ENCODE measurements at regions not wholly inside any gene's neighbourhood (a gene's known extent, or its start where the extent isn't known, plus 50 kb on each side); places are given as distances from the start of the nearest gene placed in this dataset.

- H3K9me3 Mint-ChIP-seq: peaks cover 3% of the 10 kb centered on the region
- DNase-seq (ENCODE audit: low read depth, low spot score): no peak
- H3K4me1 Mint-ChIP-seq: no peaks in the 10 kb centered on the region
These were observed 69.2 kb downstream of the INHBA start for GRCh38 chr7:41633690-41634089.

DNA sequence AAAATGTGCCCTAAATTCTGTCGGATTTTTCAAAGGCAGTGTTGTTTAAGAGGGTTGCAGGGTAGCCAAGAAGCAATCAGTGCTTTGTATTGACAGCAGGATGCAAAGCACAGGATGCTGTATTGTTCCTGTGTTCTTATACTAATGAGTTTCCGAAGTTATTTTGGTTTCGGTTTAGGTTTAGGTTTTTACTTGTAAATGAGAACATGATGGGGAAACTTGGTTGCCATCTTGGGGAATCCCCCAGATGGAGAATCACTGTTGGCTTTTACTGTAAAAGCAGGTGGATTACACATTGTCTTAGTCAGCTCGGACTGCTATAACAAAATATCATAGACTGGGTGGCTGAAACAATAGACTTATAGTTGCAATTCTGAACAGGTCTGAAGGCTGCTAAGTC, 72.1 kb downstream of the INHBA start:
- no peaks in the 10 kb centered on the region for H3K27me3 Mint-ChIP-seq (ENCODE audit: low read depth)
- H3K9me3 Mint-ChIP-seq: peaks cover 3% of the 10 kb centered on the region
- DNase-seq (ENCODE audit: low read depth, low spot score): no peak
- no peak overlapping the region for H3K27ac Mint-ChIP-seq (ENCODE audit: unreplicated experiment)
- no peak overlapping the region for H3K4me3 Mint-ChIP-seq
- no peaks in the 10 kb centered on the region for H3K36me3 Mint-ChIP-seq (ENCODE audit: low read depth)
- no peaks in the 10 kb centered on the region for H3K4me1 Mint-ChIP-seq
- no peak for TF ChIP-seq CTCF (conservative IDR thresholded peaks at IDR 0.05)

More at GRCh38 chr7:41633690-41634089, 69.2 kb downstream of the INHBA start:
- Mint-ChIP-seq H3K27me3 (ENCODE audit: low read depth) (no peaks in the 10 kb centered on the region), H3K36me3 (ENCODE audit: low read depth) (no peaks in the 10 kb centered on the region), H3K4me3 (no peak overlapping the region), H3K27ac (ENCODE audit: unreplicated experiment) (no peak overlapping the region)
- TF ChIP-seq CTCF (conservative IDR thresholded peaks at IDR 0.05): no peak

- no peaks in the 10 kb centered on the region for H3K27me3 Mint-ChIP-seq (ENCODE audit: low read depth)
- H3K4me3 Mint-ChIP-seq: no peak overlapping the region
- H3K9me3 Mint-ChIP-seq: peaks cover 3% of the 10 kb centered on the region
- TF ChIP-seq CTCF (conservative IDR thresholded peaks at IDR 0.05): no peak
- no peak overlapping the region for H3K27ac Mint-ChIP-seq (ENCODE audit: unreplicated experiment)
- no peaks in the 10 kb centered on the region for H3K36me3 Mint-ChIP-seq (ENCODE audit: low read depth)
- DNase-seq (ENCODE audit: low read depth, low spot score): no peak
- H3K4me1 Mint-ChIP-seq: no peaks in the 10 kb centered on the region
These were observed 73.2 kb downstream of the INHBA start for GRCh38 chr7:41629711-41630111.

DNA sequence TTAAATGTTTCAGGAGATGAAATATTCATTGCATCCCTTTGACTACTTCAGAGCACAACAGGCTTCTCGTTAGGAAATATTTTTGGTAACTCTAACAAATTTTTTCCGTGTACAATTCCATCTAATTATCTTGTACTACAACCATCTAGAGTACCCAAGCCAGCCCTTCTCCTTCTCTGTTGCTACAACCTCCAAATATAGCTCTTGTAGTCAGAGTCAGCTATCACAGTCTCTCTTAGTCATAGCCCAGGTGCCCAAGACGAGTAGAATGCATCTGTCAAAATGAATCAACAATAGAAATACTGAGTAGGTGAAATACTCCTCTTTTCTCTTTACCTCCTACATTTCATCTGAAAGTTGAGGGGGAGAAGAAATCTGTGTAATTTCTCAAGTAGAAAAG, 74.0 kb downstream of the INHBA start:
- Mint-ChIP-seq H3K4me3 (no peak overlapping the region), H3K27ac (ENCODE audit: unreplicated experiment) (no peak overlapping the region), H3K4me1 (no peaks in the 10 kb centered on the region), H3K9me3 (peaks cover 3% of the 10 kb centered on the region), H3K36me3 (ENCODE audit: low read depth) (no peaks in the 10 kb centered on the region), H3K27me3 (ENCODE audit: low read depth) (no peaks in the 10 kb centered on the region)
- DNase-seq (ENCODE audit: low read depth, low spot score): no peak
- no peak for TF ChIP-seq CTCF (conservative IDR thresholded peaks at IDR 0.05)

- H3K9me3 Mint-ChIP-seq: peaks cover 2% of the 10 kb centered on the region
- no peaks in the 10 kb centered on the region for H3K27me3 Mint-ChIP-seq (ENCODE audit: low read depth)
- H3K4me3 Mint-ChIP-seq: no peak overlapping the region
- H3K4me1 Mint-ChIP-seq: no peaks in the 10 kb centered on the region
- no peak for DNase-seq (ENCODE audit: low read depth, low spot score)
- TF ChIP-seq CTCF (conservative IDR thresholded peaks at IDR 0.05): no peak
- no peak overlapping the region for H3K27ac Mint-ChIP-seq (ENCODE audit: unreplicated experiment)
- no peaks in the 10 kb centered on the region for H3K36me3 Mint-ChIP-seq (ENCODE audit: low read depth)
These were observed 75.1 kb downstream of the INHBA start for GRCh38 chr7:41627645-41628298.

All from neural crest cell (in vitro differentiated cells).